Gastrocnemius medialis (tissue), 4 donors: ENCODE measurements at regions not wholly inside any gene's neighbourhood (a gene's known extent, or its start where the extent isn't known, plus 50 kb on each side); places are given as distances from the start of the nearest gene placed in this dataset.

ENCODE experiments used
- ATAC-seq, 2 donors: fragments of 150-250 bp; one replicate each; pipeline ENCODE4 v1.9.1; 2016
- DNase-seq, 2 donors: peaks; one replicate each; pipeline ENCODE4 v3.0.0-alpha.2; 2019
- H3K27ac ChIP-seq, 4 donors: fragments of 200-600 bp; sonication (generic); 1 replicate in 1 of 4; 2 replicates in 3 of 4; pipeline ENCODE4 v1.5.1; 2016 to 2018; ENCODE audit warnings: mild to moderate bottlenecking in 2 of 4, moderate library complexity in 1 of 4
- H3K27me3 ChIP-seq, 3 donors: fragments of 200-600 bp; sonication (generic) in 2 of 3; 1 replicate in 1 of 3; 2 replicates in 2 of 3; pipeline versions ENCODE4 v1.5.1 to v1.6.0; 2016 to 2019; ENCODE audit warnings: mild to moderate bottlenecking in 1 of 3, moderate library complexity in 1 of 3
- H3K36me3 ChIP-seq, 2 donors: fragments of 200-600 bp; sonication (generic) in 1 of 2; one replicate each; pipeline ENCODE4 v1.5.1; 2017 to 2018
- H3K4me1 ChIP-seq, 2 donors: fragments of 200-600 bp; sonication (generic) in 1 of 2; one replicate each; pipeline ENCODE4 v1.5.1; 2016 to 2017; ENCODE audit warnings: mild to moderate bottlenecking in 2 of 2
- H3K4me3 ChIP-seq, 4 donors: fragments of 200-600 bp; sonication (generic) in 3 of 4; 1 replicate in 1 of 4; 2 replicates in 3 of 4; pipeline ENCODE4 v1.5.1; 2016 to 2019; ENCODE audit warnings: mild to moderate bottlenecking in 2 of 4
- H3K9me3 ChIP-seq, 3 donors: fragments of 200-600 bp; sonication (generic) in 2 of 3; 1 replicate in 1 of 3; 2 replicates in 2 of 3; pipeline ENCODE4 v1.5.1; 2016 to 2019
- POLR2A ChIP-seq, 2 donors: fragments of 450-650 bp; IDR thresholded peaks; one replicate each; pipeline ENCODE4 v1.6.1; 2017; ENCODE audit warnings: antibody characterized with exemption in 2 of 2, mild to moderate bottlenecking in 2 of 2, moderate library complexity in 2 of 2
- in situ Hi-C, 4 donors: fragments of 200-750 bp; cut with MboI; loops; one replicate each; pipeline versions ENCODE4 v1.15.0 to v1.8.0; 2017; ENCODE audit warnings: low sequenced_read_pairs in 4 of 4
- intact Hi-C: fragments of 100-400 bp; cut with DNase I; formaldehyde crosslinking; loops from one replicate; pipeline ENCODE4 v1.15.1; 2023; ENCODE audit warnings: low total_unique reads
- TF ChIP-seq, protein P1 (sequence below), 5 experiments: fragments of 450-650 bp in 3 of 5; fragments of 200-600 bp in 2 of 5; sonication (generic) in 2 of 5; IDR thresholded peaks in 4 of 5; conservative IDR thresholded peaks in 1 of 5; 1 replicate in 4 of 5; 2 replicates in 1 of 5; pipeline ENCODE4 v1.5.1; 2016 to 2019; ENCODE audit warnings: antibody characterized with exemption in 5 of 5, mild to moderate bottlenecking in 3 of 5, moderate library complexity in 3 of 5

DNA sequence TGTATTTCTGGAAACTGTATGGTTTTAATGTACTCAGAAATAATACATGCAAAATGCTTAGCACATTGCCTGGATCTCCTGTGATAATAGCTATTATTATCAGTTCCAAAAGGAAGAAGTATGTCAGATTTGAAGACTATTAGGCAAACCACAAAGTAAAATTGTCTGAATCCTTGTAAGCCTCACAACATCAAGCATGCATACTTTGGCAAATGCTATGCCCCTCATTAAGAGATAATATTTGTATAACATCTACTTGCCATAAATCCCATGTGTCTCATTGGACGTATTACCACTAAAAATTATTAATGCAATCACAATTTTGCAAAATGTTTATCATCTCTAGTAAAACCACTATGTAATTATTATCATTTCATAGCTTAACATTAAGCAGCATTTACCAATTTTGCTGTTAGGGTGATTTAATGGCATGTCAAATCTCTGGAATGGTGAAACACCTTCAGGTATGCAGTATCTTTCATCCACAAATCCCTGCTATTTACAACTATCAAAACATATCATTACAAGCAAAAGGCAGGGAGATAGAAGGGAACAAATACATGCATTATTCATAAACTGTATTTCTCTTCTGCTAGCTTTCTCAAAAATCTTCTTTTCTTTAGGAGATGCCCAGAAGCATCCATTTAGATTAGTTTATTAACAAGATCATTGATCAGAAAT, 974.6 kb upstream of the RAG2 start:
- no peak overlapping the region for H3K27ac ChIP-seq
- no peaks in the 10 kb centered on the region for H3K4me1 ChIP-seq
- ATAC-seq: no peak
- H3K27me3 ChIP-seq: no peaks in the 10 kb centered on the region
- intact Hi-C loops (no loop called here), in situ Hi-C loops (no loop called here)
- H3K36me3 ChIP-seq: no peaks in the 10 kb centered on the region
- H3K9me3 ChIP-seq: no peaks in the 10 kb centered on the region
- no peak for TF ChIP-seq POLR2A (IDR thresholded peaks at IDR 0.05)
- TF ChIP-seq, protein P1, sequence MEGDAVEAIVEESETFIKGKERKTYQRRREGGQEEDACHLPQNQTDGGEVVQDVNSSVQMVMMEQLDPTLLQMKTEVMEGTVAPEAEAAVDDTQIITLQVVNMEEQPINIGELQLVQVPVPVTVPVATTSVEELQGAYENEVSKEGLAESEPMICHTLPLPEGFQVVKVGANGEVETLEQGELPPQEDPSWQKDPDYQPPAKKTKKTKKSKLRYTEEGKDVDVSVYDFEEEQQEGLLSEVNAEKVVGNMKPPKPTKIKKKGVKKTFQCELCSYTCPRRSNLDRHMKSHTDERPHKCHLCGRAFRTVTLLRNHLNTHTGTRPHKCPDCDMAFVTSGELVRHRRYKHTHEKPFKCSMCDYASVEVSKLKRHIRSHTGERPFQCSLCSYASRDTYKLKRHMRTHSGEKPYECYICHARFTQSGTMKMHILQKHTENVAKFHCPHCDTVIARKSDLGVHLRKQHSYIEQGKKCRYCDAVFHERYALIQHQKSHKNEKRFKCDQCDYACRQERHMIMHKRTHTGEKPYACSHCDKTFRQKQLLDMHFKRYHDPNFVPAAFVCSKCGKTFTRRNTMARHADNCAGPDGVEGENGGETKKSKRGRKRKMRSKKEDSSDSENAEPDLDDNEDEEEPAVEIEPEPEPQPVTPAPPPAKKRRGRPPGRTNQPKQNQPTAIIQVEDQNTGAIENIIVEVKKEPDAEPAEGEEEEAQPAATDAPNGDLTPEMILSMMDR (IDR thresholded peaks at IDR 0.05 in 4 of 5, conservative IDR thresholded peaks at IDR 0.05 in 1 of 5): no peak
- DNase-seq: no peak
- no peak overlapping the region for H3K4me3 ChIP-seq

- Histone ChIP-seq H3K36me3 (no peaks in the 10 kb centered on the region), H3K27ac (no peak overlapping the region), H3K4me3 (no peak overlapping the region), H3K4me1 (no peaks in the 10 kb centered on the region), H3K27me3 (no peaks in the 10 kb centered on the region), H3K9me3 (no peaks in the 10 kb centered on the region)
- DNase-seq (no peak), ATAC-seq (no peak)
- TF ChIP-seq, protein P1 (IDR thresholded peaks at IDR 0.05 in 4 of 5, conservative IDR thresholded peaks at IDR 0.05 in 1 of 5): no peak
- TF ChIP-seq POLR2A (IDR thresholded peaks at IDR 0.05): no peak
- intact Hi-C loops: no loop called here
- in situ Hi-C loops: no loop called here
These were observed 973.2 kb upstream of the RAG2 start for GRCh38 chr11:37571246-37571645.

GRCh38 chr11:37560991-37561390, 963.0 kb upstream of the RAG2 start:
- TF ChIP-seq POLR2A (IDR thresholded peaks at IDR 0.05): no peak
- Histone ChIP-seq H3K4me3 (no peak overlapping the region), H3K9me3 (no peaks in the 10 kb centered on the region), H3K36me3 (no peaks in the 10 kb centered on the region), H3K27ac (no peak overlapping the region), H3K4me1 (no peaks in the 10 kb centered on the region), H3K27me3 (no peaks in the 10 kb centered on the region)
- no peak for DNase-seq
- intact Hi-C loops: no loop called here
- ATAC-seq: no peak
- in situ Hi-C loops: no loop called here

DNA sequence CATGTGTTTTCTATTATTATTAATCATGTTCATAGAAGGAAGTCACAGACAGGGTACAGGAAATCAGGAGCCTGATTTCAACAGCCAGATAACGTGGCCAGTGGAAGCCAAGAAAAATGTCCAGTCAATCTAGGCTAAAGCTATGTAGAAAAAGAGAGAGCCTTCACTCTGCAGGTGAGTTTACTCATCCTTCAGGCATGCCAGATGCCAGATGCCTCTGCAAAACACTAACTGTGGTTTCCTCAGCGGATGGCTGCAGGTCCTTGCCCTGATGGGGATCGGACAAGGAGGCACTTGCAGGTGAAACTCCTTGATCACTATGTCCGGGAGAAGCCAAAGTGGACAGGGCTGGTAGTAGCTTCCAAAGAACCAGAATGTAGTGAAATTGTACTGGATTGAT, 962.3 kb upstream of the RAG2 start:
- intact Hi-C loops: no loop called here
- no peak for DNase-seq

DNA sequence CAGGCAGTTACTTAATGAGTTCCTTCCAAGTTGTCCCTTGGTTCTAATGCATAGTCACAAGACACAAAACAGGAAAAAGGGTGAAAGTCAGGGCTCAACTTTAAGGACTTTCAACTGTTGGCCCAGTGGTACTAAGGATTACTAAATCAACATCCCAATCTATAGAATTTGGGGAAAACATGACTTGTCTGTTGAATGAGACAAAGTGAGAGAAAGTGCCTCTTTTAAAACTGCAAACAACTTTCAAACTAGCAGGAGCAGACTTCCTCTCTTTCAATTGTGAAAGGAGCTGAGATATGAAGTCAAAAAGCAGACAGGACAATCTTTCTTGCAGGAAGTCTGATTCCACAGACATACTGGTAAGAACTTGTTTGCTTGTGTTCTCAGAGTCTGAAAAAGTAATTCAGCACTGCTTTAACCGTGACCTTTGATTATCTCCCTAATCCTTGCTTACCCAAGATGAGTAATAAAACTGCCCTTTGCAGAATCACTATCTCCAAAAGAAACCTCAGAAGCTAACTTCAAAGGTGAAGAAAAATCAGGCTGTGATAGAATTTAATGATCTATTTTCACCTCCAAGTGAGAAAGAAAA, 960.7 kb upstream of the RAG2 start:
- no peak for DNase-seq
- ATAC-seq: no peak
- in situ Hi-C loops: no loop called here
- Histone ChIP-seq H3K27ac (no peak overlapping the region), H3K36me3 (no peaks in the 10 kb centered on the region), H3K4me1 (no peaks in the 10 kb centered on the region), H3K4me3 (no peak overlapping the region), H3K9me3 (no peaks in the 10 kb centered on the region), H3K27me3 (no peaks in the 10 kb centered on the region)
- TF ChIP-seq, protein P1 (IDR thresholded peaks at IDR 0.05 in 4 of 5, conservative IDR thresholded peaks at IDR 0.05 in 1 of 5): no peak
- TF ChIP-seq POLR2A (IDR thresholded peaks at IDR 0.05): no peak
- intact Hi-C loops: no loop called here

More for the DNA sequence above, 962.3 kb upstream of the RAG2 start:
- Histone ChIP-seq H3K9me3 (no peaks in the 10 kb centered on the region), H3K4me3 (no peak overlapping the region), H3K36me3 (no peaks in the 10 kb centered on the region), H3K27me3 (no peaks in the 10 kb centered on the region), H3K4me1 (no peaks in the 10 kb centered on the region), H3K27ac (no peak overlapping the region)
- in situ Hi-C loops: no loop called here
- TF ChIP-seq, protein P1 (IDR thresholded peaks at IDR 0.05 in 4 of 5, conservative IDR thresholded peaks at IDR 0.05 in 1 of 5): no peak
- TF ChIP-seq POLR2A (IDR thresholded peaks at IDR 0.05): no peak
- no peak for ATAC-seq
